Kidney (tissue), 13 donors: ENCODE measurements at regions not wholly inside any gene's neighbourhood (a gene's known extent, or its start where the extent isn't known, plus 50 kb on each side); places are given as distances from the start of the nearest gene placed in this dataset.

Experiments
- DNase-seq, 5 donors: peaks; one replicate each; pipeline ENCODE4 v3.0.0-alpha.2; 2013 to 2020
- FAIRE-seq: peaks from 2 replicates; lab custom pipeline; 2012; peaks lifted over from hg19 to GRCh38; lab: Jason Lieb, UNC
- H3K27ac ChIP-seq, 2 donors: one replicate each; pipeline ENCODE4 v1.7.0; 2013; ENCODE audit warnings: low read depth in 2 of 2, low read length in 2 of 2, inconsistent platforms in 1 of 2
- H3K27me3 ChIP-seq: one replicate; pipeline ENCODE4 v1.7.1; 2013; ENCODE audit warnings: low read length, inconsistent platforms; ENCODE audit not compliant: control insufficient read depth, insufficient read depth
- H3K36me3 ChIP-seq, 3 donors: one replicate each; pipeline versions ENCODE4 v1.7.0 to v1.7.1; 2013; ENCODE audit warnings: low read length in 3 of 3, control low read depth in 1 of 3, inconsistent platforms in 1 of 3; ENCODE audit not compliant: insufficient read depth in 3 of 3, control insufficient read depth in 2 of 3
- H3K4me1 ChIP-seq, 3 donors: one replicate each; pipeline versions ENCODE4 v1.7.0 to v1.7.1; 2013; ENCODE audit warnings: low read length in 3 of 3, inconsistent platforms in 1 of 3, low read depth in 1 of 3; ENCODE audit not compliant: control insufficient read depth in 2 of 3, insufficient read depth in 2 of 3
- H3K4me3 ChIP-seq, 3 donors: one replicate each; pipeline versions ENCODE4 v1.7.0 to v1.8.1; 2013; ENCODE audit warnings: low read length in 3 of 3, control low read depth in 1 of 3, inconsistent platforms in 1 of 3
- H3K9ac ChIP-seq, 3 donors: one replicate each; pipeline versions ENCODE4 v1.7.0 to v1.7.1; 2013; ENCODE audit warnings: low read length in 3 of 3, control low read depth in 1 of 3, inconsistent platforms in 1 of 3
- H3K9me3 ChIP-seq, 3 donors: one replicate each; pipeline versions ENCODE4 v1.7.0 to v1.7.1; 2013; ENCODE audit warnings: low read length in 3 of 3, control low read depth in 1 of 3, inconsistent platforms in 1 of 3; ENCODE audit not compliant: control insufficient read depth in 2 of 3, insufficient read depth in 1 of 3
- CTCF ChIP-seq: IDR thresholded peaks from 3 replicates; pipeline ENCODE4 v1.5.1; 2012; ENCODE audit warnings: mild to moderate bottlenecking, moderate library complexity, borderline replicate concordance; ENCODE audit not compliant: insufficient read depth; ENCODE audit errors: extremely low read depth
- intact Hi-C: fragments of 100-400 bp; cut with DNase I; formaldehyde crosslinking; loops from one replicate; pipeline ENCODE4 v1.11.1; 2022
- donor health status: control.
- donor health status: control.
- donor health status: control.
- donor health status: control.
- donor health status: control.
- donor health status: DM: yes; HTN: yes; CAD: no.
- donor health status: Normal renal cell carcinoma (clear cell type).

- Histone ChIP-seq H3K27ac (no peak overlapping the region), H3K36me3 (no peaks in the 10 kb centered on the region), H3K4me1 (peaks cover 0 to under 1% (median 0%) of the 10 kb centered on the region in 3 donors), H3K9ac (no peak overlapping the region), H3K27me3 (no peaks in the 10 kb centered on the region), H3K9me3 (no peaks in the 10 kb centered on the region), H3K4me3 (no peak overlapping the region)
- no peak for FAIRE-seq
- DNase-seq: no peak
- intact Hi-C loops: no loop called here
- TF ChIP-seq CTCF: no peak
Observed at GRCh38 chr7:94748376-94748775, 92.4 kb upstream of the SGCE start.

GRCh38 chr7:94760446-94761100, 104.6 kb upstream of the SGCE start:
- peak in 1 of 5 donors; percentile 25 for DNase-seq
- H3K9ac ChIP-seq: no peak overlapping the region
- H3K27ac ChIP-seq: no peak overlapping the region
- no peaks in the 10 kb centered on the region for H3K9me3 ChIP-seq
- H3K27me3 ChIP-seq: no peaks in the 10 kb centered on the region
- H3K4me3 ChIP-seq: no peak overlapping the region
- no peak for TF ChIP-seq CTCF
- no peaks in the 10 kb centered on the region for H3K4me1 ChIP-seq
- no peaks in the 10 kb centered on the region for H3K36me3 ChIP-seq
- intact Hi-C loops: no loop called here
- FAIRE-seq: no peak

- no peak overlapping the region for H3K4me3 ChIP-seq
- no peaks in the 10 kb centered on the region for H3K9me3 ChIP-seq
- intact Hi-C loops: no loop called here
- no peaks in the 10 kb centered on the region for H3K4me1 ChIP-seq
- no peak for FAIRE-seq
- peak in 1 of 5 donors; percentile 14 for DNase-seq
- no peak overlapping the region for H3K9ac ChIP-seq
- no peaks in the 10 kb centered on the region for H3K36me3 ChIP-seq
- H3K27me3 ChIP-seq: no peaks in the 10 kb centered on the region
- TF ChIP-seq CTCF: no peak
- H3K27ac ChIP-seq: no peak overlapping the region
Observed at GRCh38 chr7:94761451-94761850, 105.5 kb upstream of the SGCE start.

- DNase-seq: peak in 3 of 5 donors; percentile 11 to 43 (median 24)
- FAIRE-seq: no peak
- no peak overlapping the region for H3K27ac ChIP-seq
- intact Hi-C loops: no loop called here
- no peaks in the 10 kb centered on the region for H3K4me1 ChIP-seq
- H3K9ac ChIP-seq: no peak overlapping the region
- TF ChIP-seq CTCF: no peak
- no peaks in the 10 kb centered on the region for H3K9me3 ChIP-seq
- H3K27me3 ChIP-seq: no peaks in the 10 kb centered on the region
- no peak overlapping the region for H3K4me3 ChIP-seq
- no peaks in the 10 kb centered on the region for H3K36me3 ChIP-seq
Observed at GRCh38 chr7:94763268-94763667, 107.3 kb upstream of the SGCE start.
